GM12878 (cell line): ENCODE measurements at regions not wholly inside any gene's neighbourhood (a gene's known extent, or its start where the extent isn't known, plus 50 kb on each side); places are given as distances from the start of the nearest gene placed in this dataset.

Experiments
- CBFB ChIP-seq: IDR thresholded peaks from 2 replicates; pipeline ENCODE4 v1.6.1; 2016; ENCODE audit warnings: antibody characterized with exemption, low read depth
- EZH2 ChIP-seq: IDR thresholded peaks from 2 replicates; pipeline ENCODE4 v1.6.1; 2012; ENCODE audit warnings: low read depth, mild to moderate bottlenecking, control low read depth, inconsistent platforms, low read length, borderline replicate concordance; ENCODE audit not compliant: control insufficient read depth
- RBBP5 ChIP-seq: fragments of 200-600 bp; sonication (generic); conservative IDR thresholded peaks from 2 replicates; pipeline ENCODE4 v1.6.1; 2016
- SRF ChIP-seq, 2 experiments: IDR thresholded peaks; 2 replicates each; pipeline ENCODE4 v1.6.1; 2011; ENCODE audit warnings: low read depth in 2 of 2, low read length in 2 of 2, mild to moderate bottlenecking in 1 of 2, moderate library complexity in 1 of 2
- STAT1 ChIP-seq: fragments of 450-650 bp; conservative IDR thresholded peaks from 2 replicates; pipeline ENCODE4 v1.6.1; 2014; ENCODE audit warnings: antibody characterized with exemption, mild to moderate bottlenecking
- TF ChIP-seq, protein P1 (sequence below), 3 experiments: IDR thresholded peaks in 2 of 3; conservative IDR thresholded peaks in 1 of 3; 2 replicates each; pipeline ENCODE4 v1.5.1; 2011; ENCODE audit warnings: low read depth in 3 of 3, low read length in 3 of 3, mild to moderate bottlenecking in 3 of 3, control low read depth in 2 of 3, moderate library complexity in 2 of 3, inconsistent platforms in 1 of 3, mixed read lengths in 1 of 3; ENCODE audit not compliant: control insufficient read depth in 2 of 3, insufficient read depth in 1 of 3; ENCODE audit errors: extremely low read depth in 1 of 3
- TF ChIP-seq, protein P2 (sequence below): fragments of 450-650 bp; IDR thresholded peaks from 2 replicates; pipeline ENCODE4 v1.6.1; 2017; ENCODE audit warnings: mild to moderate bottlenecking
- TF ChIP-seq, protein P3 (sequence below): IDR thresholded peaks from 2 replicates; pipeline ENCODE4 v1.6.1; 2012; ENCODE audit warnings: low read length, inconsistent platforms

DNA sequence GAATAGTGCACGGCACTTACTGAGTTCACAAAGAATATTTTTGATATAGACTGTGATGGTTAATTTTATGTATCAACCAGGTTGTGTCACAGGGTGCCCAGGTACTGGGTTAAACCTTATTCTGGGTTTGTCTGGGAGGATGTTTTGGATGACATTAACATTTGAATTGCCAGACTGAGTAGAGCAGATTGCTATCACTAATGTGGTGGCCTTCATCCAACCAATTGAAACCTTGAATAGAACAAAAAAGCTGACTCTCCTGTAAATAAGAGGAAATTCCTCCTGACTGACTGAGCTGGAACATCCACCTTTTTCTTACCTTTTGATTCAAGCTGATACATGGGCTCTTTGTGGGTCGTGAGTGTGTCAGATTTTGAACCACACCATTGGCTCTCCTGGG is 1424.4 kb upstream of the MIR17HG start:
- no peak for TF ChIP-seq STAT1
- TF ChIP-seq EZH2, result no peak
- TF ChIP-seq, protein P1, sequence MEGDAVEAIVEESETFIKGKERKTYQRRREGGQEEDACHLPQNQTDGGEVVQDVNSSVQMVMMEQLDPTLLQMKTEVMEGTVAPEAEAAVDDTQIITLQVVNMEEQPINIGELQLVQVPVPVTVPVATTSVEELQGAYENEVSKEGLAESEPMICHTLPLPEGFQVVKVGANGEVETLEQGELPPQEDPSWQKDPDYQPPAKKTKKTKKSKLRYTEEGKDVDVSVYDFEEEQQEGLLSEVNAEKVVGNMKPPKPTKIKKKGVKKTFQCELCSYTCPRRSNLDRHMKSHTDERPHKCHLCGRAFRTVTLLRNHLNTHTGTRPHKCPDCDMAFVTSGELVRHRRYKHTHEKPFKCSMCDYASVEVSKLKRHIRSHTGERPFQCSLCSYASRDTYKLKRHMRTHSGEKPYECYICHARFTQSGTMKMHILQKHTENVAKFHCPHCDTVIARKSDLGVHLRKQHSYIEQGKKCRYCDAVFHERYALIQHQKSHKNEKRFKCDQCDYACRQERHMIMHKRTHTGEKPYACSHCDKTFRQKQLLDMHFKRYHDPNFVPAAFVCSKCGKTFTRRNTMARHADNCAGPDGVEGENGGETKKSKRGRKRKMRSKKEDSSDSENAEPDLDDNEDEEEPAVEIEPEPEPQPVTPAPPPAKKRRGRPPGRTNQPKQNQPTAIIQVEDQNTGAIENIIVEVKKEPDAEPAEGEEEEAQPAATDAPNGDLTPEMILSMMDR (IDR thresholded peaks at IDR 0.05 in 2 of 3, conservative IDR thresholded peaks at IDR 0.05 in 1 of 3; ENCODE audit: control insufficient read depth in 2 of 3, extremely low read depth in 1 of 3, insufficient read depth in 1 of 3, low read depth in 3 of 3, low read length in 3 of 3), result no peak
- TF ChIP-seq, protein P2, sequence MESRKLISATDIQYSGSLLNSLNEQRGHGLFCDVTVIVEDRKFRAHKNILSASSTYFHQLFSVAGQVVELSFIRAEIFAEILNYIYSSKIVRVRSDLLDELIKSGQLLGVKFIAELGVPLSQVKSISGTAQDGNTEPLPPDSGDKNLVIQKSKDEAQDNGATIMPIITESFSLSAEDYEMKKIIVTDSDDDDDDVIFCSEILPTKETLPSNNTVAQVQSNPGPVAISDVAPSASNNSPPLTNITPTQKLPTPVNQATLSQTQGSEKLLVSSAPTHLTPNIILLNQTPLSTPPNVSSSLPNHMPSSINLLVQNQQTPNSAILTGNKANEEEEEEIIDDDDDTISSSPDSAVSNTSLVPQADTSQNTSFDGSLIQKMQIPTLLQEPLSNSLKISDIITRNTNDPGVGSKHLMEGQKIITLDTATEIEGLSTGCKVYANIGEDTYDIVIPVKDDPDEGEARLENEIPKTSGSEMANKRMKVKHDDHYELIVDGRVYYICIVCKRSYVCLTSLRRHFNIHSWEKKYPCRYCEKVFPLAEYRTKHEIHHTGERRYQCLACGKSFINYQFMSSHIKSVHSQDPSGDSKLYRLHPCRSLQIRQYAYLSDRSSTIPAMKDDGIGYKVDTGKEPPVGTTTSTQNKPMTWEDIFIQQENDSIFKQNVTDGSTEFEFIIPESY, result no peak
- TF ChIP-seq RBBP5, result no peak
- TF ChIP-seq, protein P3, sequence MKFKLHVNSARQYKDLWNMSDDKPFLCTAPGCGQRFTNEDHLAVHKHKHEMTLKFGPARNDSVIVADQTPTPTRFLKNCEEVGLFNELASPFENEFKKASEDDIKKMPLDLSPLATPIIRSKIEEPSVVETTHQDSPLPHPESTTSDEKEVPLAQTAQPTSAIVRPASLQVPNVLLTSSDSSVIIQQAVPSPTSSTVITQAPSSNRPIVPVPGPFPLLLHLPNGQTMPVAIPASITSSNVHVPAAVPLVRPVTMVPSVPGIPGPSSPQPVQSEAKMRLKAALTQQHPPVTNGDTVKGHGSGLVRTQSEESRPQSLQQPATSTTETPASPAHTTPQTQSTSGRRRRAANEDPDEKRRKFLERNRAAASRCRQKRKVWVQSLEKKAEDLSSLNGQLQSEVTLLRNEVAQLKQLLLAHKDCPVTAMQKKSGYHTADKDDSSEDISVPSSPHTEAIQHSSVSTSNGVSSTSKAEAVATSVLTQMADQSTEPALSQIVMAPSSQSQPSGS, result no peak
- TF ChIP-seq CBFB, result no peak
- TF ChIP-seq SRF (IDR thresholded peaks at IDR 0.05; ENCODE audit: low read depth in 2 of 2, low read length in 2 of 2), result no peak
